MM.1S (cell line): ENCODE measurements at regions not wholly inside any gene's neighbourhood (a gene's known extent, or its start where the extent isn't known, plus 50 kb on each side); places are given as distances from the start of the nearest gene placed in this dataset.

Experiments used
- CTCF ChIP-seq: fragments of 300-600 bp; sonication (generic); IDR thresholded peaks from 2 replicates; pipeline ENCODE4 v1.5.1; 2016; ENCODE audit warnings: antibody characterized with exemption, low read length, mixed read lengths
- EZH2 ChIP-seq: fragments of 300-600 bp; sonication (generic); optimal IDR thresholded peaks from 2 replicates; pipeline ENCODE3; 2017; ENCODE audit warnings: low read depth, mild to moderate bottlenecking, antibody characterized with exemption, low read length, mixed read lengths
- EZH2phosphoT487 ChIP-seq: fragments of 300-600 bp; sonication (generic); IDR thresholded peaks from 2 replicates; pipeline ENCODE4 v1.6.1; 2018; ENCODE audit warnings: antibody characterized with exemption, low read length

DNA sequence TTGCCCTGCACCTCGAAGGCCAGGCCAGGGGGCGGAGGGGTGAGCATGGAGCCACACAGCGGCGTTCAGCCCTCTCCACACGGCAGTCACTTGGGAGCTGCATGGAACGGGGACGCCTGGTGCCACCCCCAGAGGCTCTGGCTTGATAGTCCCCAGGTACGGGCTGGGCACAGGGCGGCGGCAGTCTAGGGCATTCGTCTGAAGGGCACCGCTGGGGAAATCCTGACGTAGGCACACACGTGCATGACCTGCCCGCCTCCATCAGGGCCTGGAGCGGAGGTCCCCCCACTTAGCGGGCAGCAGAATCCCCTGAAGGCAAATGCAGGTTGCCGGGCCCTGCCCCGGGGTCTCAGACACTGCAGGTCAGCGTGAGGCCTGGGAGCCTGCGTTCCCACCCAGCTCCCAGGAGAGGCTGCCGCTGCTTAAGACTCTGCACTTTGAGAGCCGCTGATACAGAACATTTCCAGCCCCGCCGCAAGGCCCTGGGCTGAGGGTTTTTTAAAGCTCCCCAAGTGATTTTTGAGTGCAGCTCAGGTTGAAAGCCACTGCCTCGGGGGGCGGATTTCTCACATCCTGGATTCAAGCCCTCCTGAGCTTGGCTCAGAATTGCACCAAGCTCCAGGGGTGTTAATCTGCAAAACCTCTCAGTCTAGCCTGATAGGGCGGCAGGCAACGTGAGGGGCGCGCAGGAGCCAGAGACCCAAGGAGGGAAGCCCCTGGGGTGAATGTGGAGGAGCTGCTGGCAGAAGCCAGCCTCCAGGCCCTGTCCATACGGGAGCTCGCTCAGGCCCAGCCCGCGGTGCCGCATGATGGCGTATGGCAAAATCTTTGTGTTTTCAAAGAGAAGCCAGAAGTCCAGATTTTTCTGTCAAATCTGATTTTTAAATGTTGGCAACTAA is 182.3 kb upstream of the GSE1 start:
- TF ChIP-seq EZH2 = no peak
- TF ChIP-seq CTCF = no peak
- TF ChIP-seq EZH2phosphoT487 = no peak
